WERI-Rb-1 (cell line): ENCODE measurements at regions not wholly inside any gene's neighbourhood (a gene's known extent, or its start where the extent isn't known, plus 50 kb on each side); places are given as distances from the start of the nearest gene placed in this dataset.

Source experiments
- DNase-seq: peaks from one replicate; pipeline ENCODE4 v3.0.0-alpha.2; 2020
- H3K27ac ChIP-seq: fragments of 250-450 bp; sonication (Bioruptor Pico); 2 replicates; pipeline ENCODE4 v1.5.1; 2020; ENCODE audit warnings: mild to moderate bottlenecking, moderate library complexity
- H3K27me3 ChIP-seq: fragments of 250-450 bp; sonication (Bioruptor Pico); 2 replicates; pipeline ENCODE4 v1.5.1; 2021; ENCODE audit warnings: mild to moderate bottlenecking, low read depth, moderate library complexity; ENCODE audit not compliant: insufficient read depth, severe bottlenecking
- H3K36me3 ChIP-seq: fragments of 250-450 bp; sonication (Bioruptor Pico); 2 replicates; pipeline ENCODE4 v1.5.1; 2020; ENCODE audit warnings: mild to moderate bottlenecking, moderate library complexity
- H3K4me3 ChIP-seq: 2 replicates; pipeline ENCODE4 v1.5.1; 2011; ENCODE audit warnings: low read depth, mild to moderate bottlenecking, control low read depth, low read length
- H3K9me3 ChIP-seq: fragments of 250-450 bp; sonication (Bioruptor Pico); 2 replicates; pipeline ENCODE4 v1.5.1; 2021; ENCODE audit warnings: mild to moderate bottlenecking, moderate library complexity; ENCODE audit not compliant: severe bottlenecking
- CTCF ChIP-seq: IDR thresholded peaks from 2 replicates; pipeline ENCODE4 v1.5.1; 2011; ENCODE audit warnings: low read depth, mild to moderate bottlenecking, control low read depth, inconsistent platforms, low read length

GRCh38 chr7:17696422-17696821 lies 243.9 kb downstream of the SNX13 start:
- H3K4me3 ChIP-seq = no peak overlapping the region
- H3K36me3 ChIP-seq = no peaks in the 10 kb centered on the region
- H3K9me3 ChIP-seq = peaks cover 4% of the 10 kb centered on the region
- TF ChIP-seq CTCF = no peak
- H3K27me3 ChIP-seq = no peaks in the 10 kb centered on the region
- DNase-seq = no peak
- H3K27ac ChIP-seq = no peak overlapping the region

- TF ChIP-seq CTCF = no peak
- Histone ChIP-seq H3K4me3 (no peak overlapping the region), H3K9me3 (peaks cover 4% of the 10 kb centered on the region), H3K27me3 (no peaks in the 10 kb centered on the region), H3K36me3 (no peaks in the 10 kb centered on the region), H3K27ac (no peak overlapping the region)
- no peak for DNase-seq
Observed at GRCh38 chr7:17697128-17697881, 243.0 kb downstream of the SNX13 start.

GRCh38 chr7:17699696-17700095 lies 240.6 kb downstream of the SNX13 start:
- no peak overlapping the region for H3K27ac ChIP-seq
- H3K36me3 ChIP-seq = no peaks in the 10 kb centered on the region
- H3K27me3 ChIP-seq = no peaks in the 10 kb centered on the region
- TF ChIP-seq CTCF = no peak
- no peak overlapping the region for H3K4me3 ChIP-seq
- no peak for DNase-seq
- peaks cover 4% of the 10 kb centered on the region for H3K9me3 ChIP-seq

- no peak overlapping the region for H3K4me3 ChIP-seq
- no peak for DNase-seq
- peaks cover 4% of the 10 kb centered on the region for H3K9me3 ChIP-seq
- H3K27ac ChIP-seq = no peak overlapping the region
- no peaks in the 10 kb centered on the region for H3K36me3 ChIP-seq
- TF ChIP-seq CTCF = no peak
- H3K27me3 ChIP-seq = no peaks in the 10 kb centered on the region
Observed at GRCh38 chr7:17700138-17700537, 240.2 kb downstream of the SNX13 start.

GRCh38 chr7:17706275-17706674 lies 234.0 kb downstream of the SNX13 start:
- Histone ChIP-seq H3K36me3 (no peaks in the 10 kb centered on the region), H3K4me3 (no peak overlapping the region), H3K27me3 (no peaks in the 10 kb centered on the region), H3K9me3 (peaks cover under 1% of the 10 kb centered on the region), H3K27ac (no peak overlapping the region)
- no peak for TF ChIP-seq CTCF
- DNase-seq = no peak

- no peaks in the 10 kb centered on the region for H3K9me3 ChIP-seq
- no peak overlapping the region for H3K27ac ChIP-seq
- DNase-seq = peak; percentile 62
- no peak overlapping the region for H3K4me3 ChIP-seq
- H3K36me3 ChIP-seq = no peaks in the 10 kb centered on the region
- peak; percentile 73 for TF ChIP-seq CTCF
- H3K27me3 ChIP-seq = no peaks in the 10 kb centered on the region
Observed at GRCh38 chr7:17706734-17707133, 233.6 kb downstream of the SNX13 start.
